Naive B cell (primary cell): ENCODE measurements at regions not wholly inside any gene's neighbourhood (a gene's known extent, or its start where the extent isn't known, plus 50 kb on each side); places are given as distances from the start of the nearest gene placed in this dataset.

Experiments
- ATAC-seq, 2 donors: fragments of 150-1000 bp; cut with Tn5 transposase; 2 replicates each; pipeline ENCODE4 v1.10.0; 2021; ENCODE audit warnings: low read depth in 2 of 2, mild to moderate bottlenecking in 2 of 2, moderate library complexity in 2 of 2
- DNase-seq: peaks from one replicate; pipeline ENCODE4 v3.0.0; 2022
- H3K27ac Mint-ChIP-seq, 6 donors: one replicate each; pipeline ENCODE4 v1.8.0; 2020 to 2022; ENCODE audit warnings: mild to moderate bottlenecking in 6 of 6, mixed read lengths in 6 of 6, moderate library complexity in 5 of 6, inconsistent platforms in 2 of 6
- H3K27me3 Mint-ChIP-seq, 3 donors: one replicate each; pipeline ENCODE4 v1.8.0; 2021 to 2022; ENCODE audit warnings: mixed read lengths in 3 of 3, mild to moderate bottlenecking in 1 of 3
- H3K36me3 Mint-ChIP-seq, 2 donors: one replicate each; pipeline ENCODE4 v1.8.0; 2020 to 2022; ENCODE audit warnings: mixed read lengths in 2 of 2, inconsistent platforms in 1 of 2, mild to moderate bottlenecking in 1 of 2
- H3K4me1 Mint-ChIP-seq, 3 donors: one replicate each; pipeline ENCODE4 v1.8.0; 2020 to 2022; ENCODE audit warnings: mixed read lengths in 3 of 3, inconsistent platforms in 1 of 3, mild to moderate bottlenecking in 1 of 3, moderate library complexity in 1 of 3
- H3K4me3 Mint-ChIP-seq, 8 donors: one replicate each; pipeline ENCODE4 v1.8.0; 2020 to 2022; ENCODE audit warnings: mild to moderate bottlenecking in 8 of 8, mixed read lengths in 8 of 8, moderate library complexity in 8 of 8, inconsistent platforms in 2 of 8
- H3K9me3 Mint-ChIP-seq, 7 donors: one replicate each; pipeline ENCODE4 v1.8.0; 2020 to 2022; ENCODE audit warnings: mixed read lengths in 7 of 7, mild to moderate bottlenecking in 5 of 7, inconsistent platforms in 2 of 7, moderate library complexity in 1 of 7

- no peaks in the 10 kb centered on the region for H3K4me1 Mint-ChIP-seq
- ATAC-seq: no peak
These were observed 690.7 kb downstream of the OLFM4 start for GRCh38 chr13:53719281-53719680.

GRCh38 chr13:53732664-53733063 lies 704.1 kb downstream of the OLFM4 start:
- no peaks in the 10 kb centered on the region for H3K36me3 Mint-ChIP-seq
- peak overlapping the region in 1 of 8 donors; percentile 17 for H3K4me3 Mint-ChIP-seq
- H3K27ac Mint-ChIP-seq: no peak overlapping the region
- no peak for DNase-seq
- H3K4me1 Mint-ChIP-seq: no peaks in the 10 kb centered on the region
- no peak for ATAC-seq
- H3K9me3 Mint-ChIP-seq: peaks cover 0 to 8% (median 4%) of the 10 kb centered on the region in 7 donors
- H3K27me3 Mint-ChIP-seq: no peaks in the 10 kb centered on the region

More at GRCh38 chr13:53719281-53719680, 690.7 kb downstream of the OLFM4 start:
- DNase-seq: no peak
- Mint-ChIP-seq H3K9me3 (peaks cover 9 to 33% (median 12%) of the 10 kb centered on the region in 7 donors), H3K27ac (no peak overlapping the region), H3K4me3 (no peak overlapping the region), H3K27me3 (no peaks in the 10 kb centered on the region), H3K36me3 (no peaks in the 10 kb centered on the region)

GRCh38 chr13:53743906-53744305 lies 715.3 kb downstream of the OLFM4 start:
- DNase-seq (no peak), ATAC-seq (no peak)
- Mint-ChIP-seq H3K4me3 (no peak overlapping the region), H3K27ac (no peak overlapping the region), H3K27me3 (no peaks in the 10 kb centered on the region), H3K4me1 (no peaks in the 10 kb centered on the region), H3K9me3 (peaks cover 0 to 12% (median 0%) of the 10 kb centered on the region in 7 donors), H3K36me3 (no peaks in the 10 kb centered on the region)

GRCh38 chr13:53747825-53748224 lies 719.2 kb downstream of the OLFM4 start:
- no peak for DNase-seq
- Mint-ChIP-seq H3K27me3 (no peaks in the 10 kb centered on the region), H3K4me3 (no peak overlapping the region), H3K27ac (no peak overlapping the region), H3K4me1 (no peaks in the 10 kb centered on the region), H3K36me3 (no peaks in the 10 kb centered on the region), H3K9me3 (peaks cover 0 to 12% (median under 1%) of the 10 kb centered on the region in 7 donors)
- no peak for ATAC-seq

GRCh38 chr13:53749306-53749705 lies 720.7 kb downstream of the OLFM4 start:
- Mint-ChIP-seq H3K9me3 (peaks cover 0 to 5% (median 3%) of the 10 kb centered on the region in 7 donors), H3K27ac (no peak overlapping the region), H3K4me3 (no peak overlapping the region), H3K4me1 (no peaks in the 10 kb centered on the region), H3K27me3 (no peaks in the 10 kb centered on the region), H3K36me3 (no peaks in the 10 kb centered on the region)
- no peak for DNase-seq
- no peak for ATAC-seq

GRCh38 chr13:53759016-53759415 lies 730.4 kb downstream of the OLFM4 start:
- no peaks in the 10 kb centered on the region for H3K27me3 Mint-ChIP-seq
- no peak overlapping the region for H3K4me3 Mint-ChIP-seq
- no peak for ATAC-seq
- no peak for DNase-seq
- H3K27ac Mint-ChIP-seq: no peak overlapping the region
- no peaks in the 10 kb centered on the region for H3K4me1 Mint-ChIP-seq
- H3K9me3 Mint-ChIP-seq: peaks cover 0 to 11% (median 4%) of the 10 kb centered on the region in 7 donors
- H3K36me3 Mint-ChIP-seq: no peaks in the 10 kb centered on the region

- H3K9me3 Mint-ChIP-seq: peaks cover 0 to 11% (median 2%) of the 10 kb centered on the region in 7 donors
- no peak overlapping the region for H3K4me3 Mint-ChIP-seq
- no peak overlapping the region for H3K27ac Mint-ChIP-seq
- no peaks in the 10 kb centered on the region for H3K27me3 Mint-ChIP-seq
- no peaks in the 10 kb centered on the region for H3K36me3 Mint-ChIP-seq
- ATAC-seq (no peak), DNase-seq (no peak)
- no peaks in the 10 kb centered on the region for H3K4me1 Mint-ChIP-seq
These were observed 747.2 kb downstream of the OLFM4 start for GRCh38 chr13:53775807-53776206.

GRCh38 chr13:53778937-53779336 lies 750.3 kb downstream of the OLFM4 start:
- no peak overlapping the region for H3K27ac Mint-ChIP-seq
- H3K4me1 Mint-ChIP-seq: peaks cover 0 to 4% (median 0%) of the 10 kb centered on the region in 3 donors
- DNase-seq (no peak), ATAC-seq (no peak)
- peaks cover 0 to 5% (median 0%) of the 10 kb centered on the region in 7 donors for H3K9me3 Mint-ChIP-seq
- H3K36me3 Mint-ChIP-seq: no peaks in the 10 kb centered on the region
- peaks cover 0 to 1% (median 0%) of the 10 kb centered on the region in 3 donors for H3K27me3 Mint-ChIP-seq
- no peak overlapping the region for H3K4me3 Mint-ChIP-seq

- H3K27ac Mint-ChIP-seq: peak overlapping the region in 1 of 6 donors; percentile 10
- peaks cover 0 to 4% (median 0%) of the 10 kb centered on the region in 7 donors for H3K9me3 Mint-ChIP-seq
- no peak overlapping the region for H3K4me3 Mint-ChIP-seq
- ATAC-seq (no peak), DNase-seq (no peak)
- peaks cover 0 to 4% (median 0%) of the 10 kb centered on the region in 3 donors for H3K4me1 Mint-ChIP-seq
- H3K36me3 Mint-ChIP-seq: no peaks in the 10 kb centered on the region
- H3K27me3 Mint-ChIP-seq: peaks cover 0 to 5% (median 0%) of the 10 kb centered on the region in 3 donors
These were observed 753.3 kb downstream of the OLFM4 start for GRCh38 chr13:53781941-53782340.

- DNase-seq (no peak), ATAC-seq (no peak)
- no peaks in the 10 kb centered on the region for H3K36me3 Mint-ChIP-seq
These were observed 753.9 kb downstream of the OLFM4 start for GRCh38 chr13:53782488-53782961.

GRCh38 chr13:53783471-53783870 lies 754.9 kb downstream of the OLFM4 start:
- Mint-ChIP-seq H3K36me3 (no peaks in the 10 kb centered on the region), H3K4me3 (no peak overlapping the region), H3K4me1 (peaks cover 0 to 4% (median 0%) of the 10 kb centered on the region in 3 donors), H3K9me3 (peaks cover 0 to 4% (median 0%) of the 10 kb centered on the region in 7 donors), H3K27ac (no peak overlapping the region), H3K27me3 (peaks cover 0 to 5% (median 0%) of the 10 kb centered on the region in 3 donors)
- ATAC-seq (no peak), DNase-seq (no peak)

More at GRCh38 chr13:53782488-53782961, 753.9 kb downstream of the OLFM4 start:
- no peak overlapping the region for H3K4me3 Mint-ChIP-seq
- H3K4me1 Mint-ChIP-seq: peaks cover 0 to 4% (median 0%) of the 10 kb centered on the region in 3 donors
- H3K27ac Mint-ChIP-seq: no peak overlapping the region
- peaks cover 0 to 4% (median 0%) of the 10 kb centered on the region in 7 donors for H3K9me3 Mint-ChIP-seq
- H3K27me3 Mint-ChIP-seq: peaks cover 0 to 5% (median 0%) of the 10 kb centered on the region in 3 donors

GRCh38 chr13:53788286-53788685 lies 759.7 kb downstream of the OLFM4 start:
- Mint-ChIP-seq H3K27ac (no peak overlapping the region), H3K36me3 (no peaks in the 10 kb centered on the region)
- no peak for ATAC-seq

GRCh38 chr13:53800011-53800410 lies 771.4 kb downstream of the OLFM4 start:
- Mint-ChIP-seq H3K27me3 (no peaks in the 10 kb centered on the region), H3K9me3 (peaks cover 0 to 12% (median 2%) of the 10 kb centered on the region in 7 donors)

More at GRCh38 chr13:53788286-53788685, 759.7 kb downstream of the OLFM4 start:
- Mint-ChIP-seq H3K27me3 (peaks cover 0 to 5% (median 0%) of the 10 kb centered on the region in 3 donors), H3K4me3 (no peak overlapping the region), H3K4me1 (no peaks in the 10 kb centered on the region), H3K9me3 (peaks cover 0 to 4% (median 0%) of the 10 kb centered on the region in 7 donors)
- no peak for DNase-seq

GRCh38 chr13:53807251-53807834 lies 778.7 kb downstream of the OLFM4 start:
- ATAC-seq (no peak), DNase-seq (no peak)
- Mint-ChIP-seq H3K4me1 (no peaks in the 10 kb centered on the region), H3K9me3 (peaks cover 0 to 8% (median 1%) of the 10 kb centered on the region in 7 donors), H3K27me3 (no peaks in the 10 kb centered on the region), H3K36me3 (no peaks in the 10 kb centered on the region), H3K4me3 (no peak overlapping the region), H3K27ac (no peak overlapping the region)

More at GRCh38 chr13:53800011-53800410, 771.4 kb downstream of the OLFM4 start:
- ATAC-seq (no peak), DNase-seq (no peak)
- H3K36me3 Mint-ChIP-seq: no peaks in the 10 kb centered on the region
- H3K4me3 Mint-ChIP-seq: no peak overlapping the region
- no peak overlapping the region for H3K27ac Mint-ChIP-seq
- no peaks in the 10 kb centered on the region for H3K4me1 Mint-ChIP-seq
